ENCODE measurements at regions not wholly inside any gene's neighbourhood (a gene's known extent, or its start where the extent isn't known, plus 50 kb on each side); places are given as distances from the start of the nearest gene placed in this dataset.
"Not testable (repeated sequence)": the region's sequence is repeated elsewhere in the genome, so short reads cannot be mapped to it uniquely, and the experiment has no call there.

DNA sequence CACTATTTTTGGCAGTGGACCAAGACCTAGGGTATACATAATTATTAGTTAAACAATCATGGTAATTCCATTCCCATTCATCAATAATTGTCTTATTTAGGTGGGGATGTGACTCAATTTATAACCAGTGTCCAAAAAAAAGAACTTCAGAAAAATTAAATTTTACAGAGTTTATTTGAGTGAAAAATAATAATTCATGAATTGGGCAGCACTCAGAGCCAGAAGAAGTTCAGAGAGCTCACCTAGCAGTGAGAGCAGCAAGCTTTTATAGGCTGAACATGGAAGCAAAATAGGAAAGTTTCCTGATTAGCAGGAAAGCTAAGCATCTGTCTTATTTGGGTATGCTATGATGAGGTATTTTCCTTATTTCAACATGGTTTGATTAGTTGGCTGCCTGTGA, 500.8 kb downstream of the PCDH7 start:
- Mint-ChIP-seq H3K27ac (no peak overlapping the region), H3K36me3 (ENCODE audit: low read depth) (no peaks in the 10 kb centered on the region), H3K4me3 (no peak overlapping the region), H3K4me1 (no peaks in the 10 kb centered on the region), H3K27me3 (no peaks in the 10 kb centered on the region)
- no peak for ATAC-seq
- no peaks in the 10 kb centered on the region for H3K9me3 ChIP-seq (ENCODE audit: control insufficient read depth, low read length, poor library complexity, severe bottlenecking)
- DNase-seq, result no peak

- H3K4me1 Mint-ChIP-seq, result no peaks in the 10 kb centered on the region
- ATAC-seq, result no peak
- no peak overlapping the region for H3K27ac Mint-ChIP-seq
- no peak for DNase-seq
- H3K36me3 Mint-ChIP-seq (ENCODE audit: low read depth), result no peaks in the 10 kb centered on the region
- H3K9me3 ChIP-seq (ENCODE audit: control insufficient read depth, low read length, poor library complexity, severe bottlenecking), result no peaks in the 10 kb centered on the region
- H3K27me3 Mint-ChIP-seq, result no peaks in the 10 kb centered on the region
- no peak overlapping the region for H3K4me3 Mint-ChIP-seq
Measured at GRCh38 chr4:31228068-31228467, 507.9 kb downstream of the PCDH7 start.

DNA sequence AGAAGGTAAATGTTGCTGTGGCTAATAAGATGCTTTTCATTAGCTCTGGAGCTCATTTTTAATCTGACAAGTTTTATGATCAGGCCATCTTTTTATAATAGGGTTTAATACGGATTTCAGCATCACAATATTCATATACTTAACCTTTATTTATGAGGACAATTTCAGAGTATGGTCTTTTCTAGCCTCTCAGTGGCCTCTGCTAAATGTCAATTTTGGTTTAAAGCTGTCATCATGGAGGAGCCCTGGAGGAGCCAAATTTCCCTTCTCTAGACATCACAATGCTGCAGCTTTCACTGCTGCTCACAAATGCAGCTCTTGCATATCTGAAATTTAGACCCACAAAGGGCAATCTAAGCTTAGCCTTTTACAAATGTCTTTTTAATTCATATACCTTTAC, 510.4 kb downstream of the PCDH7 start:
- H3K36me3 Mint-ChIP-seq (ENCODE audit: low read depth), result no peaks in the 10 kb centered on the region
- H3K27me3 Mint-ChIP-seq, result no peaks in the 10 kb centered on the region
- DNase-seq (no peak), ATAC-seq (no peak)
- H3K9me3 ChIP-seq (ENCODE audit: control insufficient read depth, low read length, poor library complexity, severe bottlenecking), result no peaks in the 10 kb centered on the region
- H3K27ac Mint-ChIP-seq, result no peak overlapping the region
- no peak overlapping the region for H3K4me3 Mint-ChIP-seq
- no peaks in the 10 kb centered on the region for H3K4me1 Mint-ChIP-seq

DNA sequence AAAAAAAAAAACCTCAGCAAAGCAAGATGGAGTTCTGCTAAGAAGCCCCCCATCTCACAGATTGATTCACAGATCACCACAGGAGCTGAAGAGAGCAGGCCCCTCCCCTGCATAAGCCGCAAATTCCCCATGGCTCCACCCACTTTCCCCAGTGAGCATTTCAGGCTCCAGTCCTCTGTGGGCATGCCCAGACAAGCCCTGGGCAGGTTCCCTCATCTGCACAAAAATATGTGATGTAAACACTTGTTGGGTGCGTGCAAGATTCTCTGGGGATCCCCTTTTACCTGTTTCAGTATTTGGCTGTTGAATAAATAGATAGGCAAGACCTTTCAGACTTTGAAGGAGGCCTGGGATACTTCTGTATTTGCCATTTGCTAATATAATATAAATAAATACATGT, 514.3 kb downstream of the PCDH7 start:
- Mint-ChIP-seq H3K36me3 (ENCODE audit: low read depth) (no peaks in the 10 kb centered on the region), H3K4me1 (no peaks in the 10 kb centered on the region), H3K4me3 (no peak overlapping the region), H3K27me3 (no peaks in the 10 kb centered on the region), H3K27ac (no peak overlapping the region)
- no peaks in the 10 kb centered on the region for H3K9me3 ChIP-seq (ENCODE audit: control insufficient read depth, low read length, poor library complexity, severe bottlenecking)
- no peak for ATAC-seq
- no peak for DNase-seq

DNA sequence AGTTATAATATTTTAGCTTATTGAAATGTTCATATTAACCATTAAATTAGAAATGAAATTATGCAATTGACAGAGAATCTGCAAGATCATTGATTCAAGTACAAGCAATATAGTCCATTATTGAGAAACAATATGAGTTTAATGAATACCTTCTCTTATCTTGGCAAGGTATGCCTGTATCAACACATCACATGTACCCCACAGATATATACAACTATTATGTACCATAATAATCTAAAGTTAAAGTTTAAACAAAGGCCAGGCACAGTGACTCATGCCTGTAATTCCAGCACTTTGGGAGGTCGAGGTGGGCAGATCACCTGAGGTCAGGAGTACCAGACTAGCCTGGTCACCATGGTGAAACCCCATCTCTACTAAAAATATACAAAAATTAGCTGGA, 514.7 kb downstream of the PCDH7 start:
- H3K27ac Mint-ChIP-seq, result no peak overlapping the region
- ATAC-seq (no peak), DNase-seq (no peak)
- no peaks in the 10 kb centered on the region for H3K9me3 ChIP-seq (ENCODE audit: control insufficient read depth, low read length, poor library complexity, severe bottlenecking)
- no peaks in the 10 kb centered on the region for H3K36me3 Mint-ChIP-seq (ENCODE audit: low read depth)
- H3K4me1 Mint-ChIP-seq, result no peaks in the 10 kb centered on the region
- H3K4me3 Mint-ChIP-seq, result no peak overlapping the region
- H3K27me3 Mint-ChIP-seq, result no peaks in the 10 kb centered on the region

DNA sequence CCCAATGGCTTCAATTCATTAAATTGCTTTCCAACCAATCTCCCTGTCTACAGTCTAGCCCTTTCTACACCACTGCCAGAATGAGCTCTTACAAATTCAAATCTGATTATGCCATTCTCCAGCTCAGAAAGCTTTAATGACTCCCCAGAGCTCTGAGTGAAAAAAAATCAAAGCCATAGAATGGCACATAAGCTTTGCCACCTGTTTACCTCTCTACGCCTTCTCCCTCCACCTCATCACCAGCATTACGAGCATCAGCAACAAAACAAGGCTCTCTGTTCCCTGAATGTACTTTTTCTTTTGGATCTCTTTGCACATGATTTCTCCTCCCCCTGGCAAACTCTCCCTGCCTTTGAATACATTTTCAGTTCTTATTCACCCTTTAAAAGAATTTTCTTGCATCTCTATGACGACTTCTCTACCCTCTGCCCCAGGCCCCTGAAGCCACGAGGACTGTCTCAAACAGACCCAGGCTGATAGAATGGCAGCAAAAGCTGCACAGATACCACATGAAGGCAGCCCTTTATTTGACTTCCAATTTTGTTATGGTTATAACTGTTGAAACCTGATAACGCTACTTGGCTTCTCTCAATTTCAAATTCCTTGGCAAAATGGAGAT, 516.0 kb downstream of the PCDH7 start:
- H3K4me3 Mint-ChIP-seq, result no peak overlapping the region
- DNase-seq (no peak), ATAC-seq (no peak)
- H3K4me1 Mint-ChIP-seq, result no peaks in the 10 kb centered on the region
- no peaks in the 10 kb centered on the region for H3K9me3 ChIP-seq (ENCODE audit: control insufficient read depth, low read length, poor library complexity, severe bottlenecking)
- H3K27ac Mint-ChIP-seq, result no peak overlapping the region
- H3K27me3 Mint-ChIP-seq, result no peaks in the 10 kb centered on the region
- no peaks in the 10 kb centered on the region for H3K36me3 Mint-ChIP-seq (ENCODE audit: low read depth)

- no peak for ATAC-seq
- no peaks in the 10 kb centered on the region for H3K36me3 Mint-ChIP-seq (ENCODE audit: low read depth)
- no peak overlapping the region for H3K27ac Mint-ChIP-seq
- no peaks in the 10 kb centered on the region for H3K9me3 ChIP-seq (ENCODE audit: control insufficient read depth, low read length, poor library complexity, severe bottlenecking)
- no peaks in the 10 kb centered on the region for H3K4me1 Mint-ChIP-seq
- H3K4me3 Mint-ChIP-seq, result no peak overlapping the region
- no peaks in the 10 kb centered on the region for H3K27me3 Mint-ChIP-seq
- DNase-seq, result no peak
Measured at GRCh38 chr4:31236639-31237173, 516.5 kb downstream of the PCDH7 start.

- Mint-ChIP-seq H3K27ac (no peak overlapping the region), H3K27me3 (no peaks in the 10 kb centered on the region), H3K36me3 (ENCODE audit: low read depth) (no peaks in the 10 kb centered on the region), H3K4me3 (no peak overlapping the region), H3K4me1 (no peaks in the 10 kb centered on the region)
- ATAC-seq (no peak), DNase-seq (no peak)
- H3K9me3 ChIP-seq (ENCODE audit: control insufficient read depth, low read length, poor library complexity, severe bottlenecking), result no peaks in the 10 kb centered on the region
Measured at GRCh38 chr4:31237233-31237632, 517.1 kb downstream of the PCDH7 start.

DNA sequence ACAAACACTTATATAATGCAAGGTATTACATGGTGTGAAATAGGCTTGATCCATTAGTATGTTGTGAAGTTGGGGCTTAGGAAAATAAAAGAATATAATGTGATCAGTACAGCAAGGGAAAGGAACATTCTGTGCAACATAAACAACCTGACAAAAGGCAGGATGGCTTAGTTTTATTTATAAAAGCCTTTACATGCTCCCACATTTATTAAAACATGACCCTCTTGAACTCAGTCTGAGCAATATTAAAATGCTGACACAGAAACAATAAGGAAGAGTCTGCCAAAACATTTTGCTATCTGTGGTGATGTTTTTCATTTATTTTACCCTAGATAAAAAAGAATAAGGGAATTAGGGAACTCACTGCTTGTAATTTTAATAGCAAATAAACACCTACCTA, 519.7 kb downstream of the PCDH7 start:
- Mint-ChIP-seq H3K4me1 (no peaks in the 10 kb centered on the region), H3K36me3 (ENCODE audit: low read depth) (no peaks in the 10 kb centered on the region), H3K27ac (no peak overlapping the region), H3K4me3 (no peak overlapping the region), H3K27me3 (no peaks in the 10 kb centered on the region)
- ATAC-seq (no peak), DNase-seq (no peak)
- no peaks in the 10 kb centered on the region for H3K9me3 ChIP-seq (ENCODE audit: control insufficient read depth, low read length, poor library complexity, severe bottlenecking)

DNA sequence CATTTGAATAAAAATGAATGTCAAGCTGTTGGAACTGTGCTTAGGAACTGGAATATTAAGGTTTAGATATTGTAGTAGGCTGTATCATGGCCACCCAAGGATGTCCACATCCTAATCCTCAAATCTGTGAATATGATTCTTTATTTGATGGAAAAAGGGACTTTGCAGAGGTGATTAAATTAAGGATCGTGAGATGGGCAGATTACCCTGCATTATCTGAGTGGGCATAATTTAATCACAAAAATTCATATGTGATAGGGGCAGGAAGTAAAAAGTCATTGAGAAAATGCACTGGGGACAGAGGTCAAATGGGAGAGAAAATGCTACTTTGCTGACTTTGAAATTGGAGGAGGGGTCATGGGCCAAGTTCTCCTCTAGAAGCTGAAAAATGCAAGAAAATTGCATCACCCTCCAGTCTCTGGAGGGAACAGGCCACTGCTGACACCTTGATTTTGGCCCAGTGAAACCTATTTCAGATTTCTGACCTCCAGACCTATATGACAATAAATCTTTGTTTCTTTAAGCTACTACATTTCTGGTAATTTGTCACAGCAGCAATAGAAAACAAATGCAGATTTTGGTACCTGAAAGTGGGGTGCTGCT, 521.4 kb downstream of the PCDH7 start:
- no peaks in the 10 kb centered on the region for H3K9me3 ChIP-seq (ENCODE audit: control insufficient read depth, low read length, poor library complexity, severe bottlenecking)
- H3K4me3 Mint-ChIP-seq, result no peak overlapping the region
- no peaks in the 10 kb centered on the region for H3K4me1 Mint-ChIP-seq
- ATAC-seq (no peak), DNase-seq (no peak)
- no peaks in the 10 kb centered on the region for H3K27me3 Mint-ChIP-seq
- no peaks in the 10 kb centered on the region for H3K36me3 Mint-ChIP-seq (ENCODE audit: low read depth)
- no peak overlapping the region for H3K27ac Mint-ChIP-seq

DNA sequence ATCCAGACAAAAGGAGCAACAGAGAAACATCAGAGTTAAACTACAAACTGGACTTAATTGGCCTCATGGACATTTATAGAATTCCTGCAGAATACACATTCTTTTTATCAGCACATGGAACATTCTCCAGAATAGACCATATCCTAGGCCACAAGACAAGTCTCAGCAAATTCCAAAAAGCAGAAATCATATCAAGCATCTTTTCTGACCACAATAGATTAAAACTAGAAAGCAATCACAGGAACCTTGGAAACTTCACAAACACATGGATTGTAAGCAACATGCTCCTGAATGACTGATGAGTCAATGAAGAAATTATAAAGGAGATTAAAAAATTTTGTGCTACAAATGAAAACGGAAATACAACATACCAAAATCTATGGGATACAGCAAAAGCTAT, 526.7 kb downstream of the PCDH7 start:
- H3K9me3 ChIP-seq (ENCODE audit: control insufficient read depth, low read length, poor library complexity, severe bottlenecking), result no peaks in the 10 kb centered on the region
- no peaks in the 10 kb centered on the region for H3K4me1 Mint-ChIP-seq
- no peaks in the 10 kb centered on the region for H3K36me3 Mint-ChIP-seq (ENCODE audit: low read depth)
- no peak for ATAC-seq
- no peak overlapping the region for H3K27ac Mint-ChIP-seq
- no peaks in the 10 kb centered on the region for H3K27me3 Mint-ChIP-seq
- DNase-seq, result no peak
- H3K4me3 Mint-ChIP-seq, result no peak overlapping the region

DNA sequence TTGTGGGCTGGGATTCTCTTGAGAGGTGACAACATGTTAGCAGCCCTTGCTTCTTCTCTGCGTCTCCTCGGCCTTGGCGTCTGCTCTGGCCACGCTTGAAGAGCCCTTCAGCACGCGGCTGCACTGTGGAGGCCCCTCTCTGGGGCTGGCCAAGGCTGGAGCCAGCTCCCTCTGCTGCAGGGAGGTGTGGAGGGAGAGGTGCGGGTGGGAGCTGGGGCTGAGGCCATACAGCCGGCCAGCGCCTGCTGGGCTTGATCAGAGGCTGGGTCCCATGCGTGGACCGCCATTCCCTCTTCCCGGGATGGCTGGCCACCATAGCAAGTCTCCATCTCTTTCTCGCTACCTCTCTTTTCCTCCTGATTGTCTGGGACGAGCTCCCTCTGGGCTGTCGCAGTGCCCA, 539.0 kb downstream of the PCDH7 start:
- Mint-ChIP-seq H3K4me1 (no peaks in the 10 kb centered on the region), H3K27me3 (no peaks in the 10 kb centered on the region), H3K27ac (no peak overlapping the region), H3K4me3 (no peak overlapping the region), H3K36me3 (ENCODE audit: low read depth) (no peaks in the 10 kb centered on the region)
- DNase-seq (no peak), ATAC-seq (no peak)
- H3K9me3 ChIP-seq (ENCODE audit: control insufficient read depth, low read length, poor library complexity, severe bottlenecking), result no peaks in the 10 kb centered on the region

- no peaks in the 10 kb centered on the region for H3K9me3 ChIP-seq (ENCODE audit: control insufficient read depth, low read length, poor library complexity, severe bottlenecking)
- DNase-seq (no peak), ATAC-seq (no peak)
- Mint-ChIP-seq H3K4me1 (no peaks in the 10 kb centered on the region), H3K27ac (no peak overlapping the region), H3K27me3 (no peaks in the 10 kb centered on the region), H3K4me3 (no peak overlapping the region), H3K36me3 (ENCODE audit: low read depth) (no peaks in the 10 kb centered on the region)
Measured at GRCh38 chr4:31261632-31262031, 541.5 kb downstream of the PCDH7 start.

GRCh38 chr4:31266094-31266493, 545.9 kb downstream of the PCDH7 start:
- H3K4me1 Mint-ChIP-seq; H3K9me3 ChIP-seq (ENCODE audit: control insufficient read depth, low read length, poor library complexity, severe bottlenecking); H3K27ac Mint-ChIP-seq; DNase-seq; H3K27me3 Mint-ChIP-seq; H3K4me3 Mint-ChIP-seq; ATAC-seq; H3K36me3 Mint-ChIP-seq (ENCODE audit: low read depth): not testable (repeated sequence)

Data from T-helper 17 cell (primary cell).